ENCODE measurements at regions not wholly inside any gene's neighbourhood (a gene's known extent, or its start where the extent isn't known, plus 50 kb on each side); places are given as distances from the start of the nearest gene placed in this dataset.

- Histone ChIP-seq H3K27ac (no peak overlapping the region), H3K27me3 (no peaks in the 10 kb centered on the region), H3K4me3 (no peak overlapping the region), H3K4me1 (no peaks in the 10 kb centered on the region), H3K36me3 (no peaks in the 10 kb centered on the region), H3K9me3 (no peaks in the 10 kb centered on the region)
- TF ChIP-seq POLR2A (IDR thresholded peaks at IDR 0.05) (no peak), EP300 (IDR thresholded peaks at IDR 0.05) (no peak), CTCF (IDR thresholded peaks at IDR 0.05) (no peak), POLR2AphosphoS5 (IDR thresholded peaks at IDR 0.05) (no peak)
- 74% methylated on average over 3 of the region's 3 CpGs for WGBS
- DNase-seq (ENCODE audit: low spot score in 2 of 2) = no peak
Measured at GRCh38 chr5:40317023-40317422, 362.7 kb upstream of the PTGER4 start.

GRCh38 chr5:40315126-40315525, 364.6 kb upstream of the PTGER4 start:
- DNase-seq (ENCODE audit: low spot score in 2 of 2) = no peak
- H3K4me1 ChIP-seq = no peaks in the 10 kb centered on the region
- H3K27ac ChIP-seq = no peak overlapping the region
- H3K36me3 ChIP-seq = no peaks in the 10 kb centered on the region
- WGBS = 57% methylated on average over 1 of the region's 1 CpG
- H3K9me3 ChIP-seq = no peaks in the 10 kb centered on the region
- H3K27me3 ChIP-seq = no peaks in the 10 kb centered on the region
- no peak overlapping the region for H3K4me3 ChIP-seq
- TF ChIP-seq CTCF (IDR thresholded peaks at IDR 0.05) (no peak), POLR2AphosphoS5 (IDR thresholded peaks at IDR 0.05) (no peak), POLR2A (IDR thresholded peaks at IDR 0.05) (no peak), EP300 (IDR thresholded peaks at IDR 0.05) (no peak)

- H3K4me3 ChIP-seq = no peak overlapping the region
- TF ChIP-seq EP300 (IDR thresholded peaks at IDR 0.05) (no peak), POLR2A (IDR thresholded peaks at IDR 0.05) (no peak), CTCF (IDR thresholded peaks at IDR 0.05) (no peak), POLR2AphosphoS5 (IDR thresholded peaks at IDR 0.05) (no peak)
- WGBS = 89% methylated on average over 2 of the region's 2 CpGs
Measured at GRCh38 chr5:40314275-40314674, 365.4 kb upstream of the PTGER4 start.

GRCh38 chr5:40312205-40312604, 367.5 kb upstream of the PTGER4 start:
- H3K36me3 ChIP-seq = no peaks in the 10 kb centered on the region
- no peak for TF ChIP-seq CTCF (IDR thresholded peaks at IDR 0.05)
- no peak for TF ChIP-seq POLR2AphosphoS5 (IDR thresholded peaks at IDR 0.05)
- no peak for TF ChIP-seq EP300 (IDR thresholded peaks at IDR 0.05)
- no peak for TF ChIP-seq POLR2A (IDR thresholded peaks at IDR 0.05)
- no peak for DNase-seq (ENCODE audit: low spot score in 2 of 2)
- H3K9me3 ChIP-seq = no peaks in the 10 kb centered on the region
- no peak overlapping the region for H3K4me3 ChIP-seq
- WGBS = 43% methylated on average over 2 of the region's 2 CpGs
- no peaks in the 10 kb centered on the region for H3K27me3 ChIP-seq
- peaks cover 4% of the 10 kb centered on the region for H3K4me1 ChIP-seq
- H3K27ac ChIP-seq = no peak overlapping the region

More at GRCh38 chr5:40314275-40314674, 365.4 kb upstream of the PTGER4 start:
- Histone ChIP-seq H3K4me1 (no peaks in the 10 kb centered on the region), H3K36me3 (no peaks in the 10 kb centered on the region), H3K9me3 (no peaks in the 10 kb centered on the region), H3K27ac (no peak overlapping the region), H3K27me3 (no peaks in the 10 kb centered on the region)
- no peak for DNase-seq (ENCODE audit: low spot score in 2 of 2)

- DNase-seq (ENCODE audit: low spot score in 2 of 2) = no peak
- Histone ChIP-seq H3K27me3 (no peaks in the 10 kb centered on the region), H3K4me3 (no peak overlapping the region), H3K4me1 (peaks cover 7% of the 10 kb centered on the region), H3K36me3 (no peaks in the 10 kb centered on the region), H3K27ac (no peak overlapping the region), H3K9me3 (no peaks in the 10 kb centered on the region)
- WGBS = 59% methylated on average over 2 of the region's 2 CpGs
- no peak for TF ChIP-seq EP300 (IDR thresholded peaks at IDR 0.05)
- no peak for TF ChIP-seq POLR2AphosphoS5 (IDR thresholded peaks at IDR 0.05)
- TF ChIP-seq POLR2A (IDR thresholded peaks at IDR 0.05) = no peak
- no peak for TF ChIP-seq CTCF (IDR thresholded peaks at IDR 0.05)
Measured at GRCh38 chr5:40309851-40310250, 369.9 kb upstream of the PTGER4 start.
